ENCODE measurements at regions not wholly inside any gene's neighbourhood (a gene's known extent, or its start where the extent isn't known, plus 50 kb on each side); places are given as distances from the start of the nearest gene placed in this dataset.

DNA sequence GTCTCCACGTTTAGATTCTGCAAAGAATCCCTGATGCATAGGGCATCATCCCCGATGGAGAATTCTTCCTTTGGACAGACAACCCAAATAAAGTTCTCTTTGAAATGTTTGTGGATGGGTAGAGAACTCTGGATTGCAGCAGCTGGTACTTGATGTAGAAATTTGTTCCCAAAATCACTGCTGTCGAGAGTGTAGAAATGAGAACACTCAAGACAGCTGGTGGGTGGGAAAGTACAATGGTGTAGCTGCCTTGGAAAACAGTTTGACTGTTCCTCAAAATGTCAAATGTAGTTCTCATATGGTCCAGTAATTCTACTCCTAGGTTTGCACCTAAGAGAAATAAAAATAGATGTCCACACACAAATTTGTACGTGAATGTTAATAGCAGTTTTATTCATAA is 671.5 kb upstream of the TMEM132C start:
- Histone ChIP-seq H3K36me3 (ENCODE audit: control insufficient read depth in 2 of 2, extremely low read depth in 1 of 2, insufficient read depth in 2 of 2, low read length in 2 of 2) (no peaks in the 10 kb centered on the region), H2AFZ (ENCODE audit: low read depth, low read length) (no peak overlapping the region), H3K9ac (replicated peaks; ENCODE audit: extremely low read depth, insufficient read depth, low read length) (no peak overlapping the region), H3K27me3 (ENCODE audit: control insufficient read depth in 2 of 2, insufficient read depth in 2 of 2, low read length in 2 of 2) (no peaks in the 10 kb centered on the region), H3K4me2 (ENCODE audit: insufficient read depth, low read length) (no peak overlapping the region), H3K79me2 (ENCODE audit: control insufficient read depth, insufficient read depth, low read length) (no peaks in the 10 kb centered on the region), H3K27ac (ENCODE audit: insufficient read depth, low read depth, low read length) (no peak overlapping the region), H4K20me1 (replicated peaks; ENCODE audit: control insufficient read depth, extremely low read depth, insufficient read depth, low read length) (no peaks in the 10 kb centered on the region), H3K4me3 (replicated peaks in 1 of 3; ENCODE audit: insufficient read depth in 1 of 3, low read depth in 1 of 3, low read length in 3 of 3) (no peak overlapping the region), H3K9me3 (replicated peaks; ENCODE audit: control insufficient read depth, insufficient read depth, low read length) (peaks cover 5% of the 10 kb centered on the region), H3K4me1 (ENCODE audit: control insufficient read depth, extremely low read depth, insufficient read depth, low read length) (no peaks in the 10 kb centered on the region), H3K9me1 (replicated peaks; ENCODE audit: control insufficient read depth, extremely low read depth, insufficient read depth, low read length) (no peaks in the 10 kb centered on the region)
- FAIRE-seq: no peak
- ChIA-PET POLR2A (no interaction called here), CTCF (no interaction called here)
- TF ChIP-seq, protein P1, sequence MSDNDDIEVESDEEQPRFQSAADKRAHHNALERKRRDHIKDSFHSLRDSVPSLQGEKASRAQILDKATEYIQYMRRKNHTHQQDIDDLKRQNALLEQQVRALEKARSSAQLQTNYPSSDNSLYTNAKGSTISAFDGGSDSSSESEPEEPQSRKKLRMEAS (IDR thresholded peaks at IDR 0.05; ENCODE audit: insufficient read depth, insufficient read length): no peak
- TF ChIP-seq, protein P2, sequence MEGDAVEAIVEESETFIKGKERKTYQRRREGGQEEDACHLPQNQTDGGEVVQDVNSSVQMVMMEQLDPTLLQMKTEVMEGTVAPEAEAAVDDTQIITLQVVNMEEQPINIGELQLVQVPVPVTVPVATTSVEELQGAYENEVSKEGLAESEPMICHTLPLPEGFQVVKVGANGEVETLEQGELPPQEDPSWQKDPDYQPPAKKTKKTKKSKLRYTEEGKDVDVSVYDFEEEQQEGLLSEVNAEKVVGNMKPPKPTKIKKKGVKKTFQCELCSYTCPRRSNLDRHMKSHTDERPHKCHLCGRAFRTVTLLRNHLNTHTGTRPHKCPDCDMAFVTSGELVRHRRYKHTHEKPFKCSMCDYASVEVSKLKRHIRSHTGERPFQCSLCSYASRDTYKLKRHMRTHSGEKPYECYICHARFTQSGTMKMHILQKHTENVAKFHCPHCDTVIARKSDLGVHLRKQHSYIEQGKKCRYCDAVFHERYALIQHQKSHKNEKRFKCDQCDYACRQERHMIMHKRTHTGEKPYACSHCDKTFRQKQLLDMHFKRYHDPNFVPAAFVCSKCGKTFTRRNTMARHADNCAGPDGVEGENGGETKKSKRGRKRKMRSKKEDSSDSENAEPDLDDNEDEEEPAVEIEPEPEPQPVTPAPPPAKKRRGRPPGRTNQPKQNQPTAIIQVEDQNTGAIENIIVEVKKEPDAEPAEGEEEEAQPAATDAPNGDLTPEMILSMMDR (IDR thresholded peaks at IDR 0.05; ENCODE audit: extremely low read depth in 1 of 2, insufficient read depth in 1 of 2, low read depth in 1 of 2, low read length in 2 of 2): no peak
- no TSS peak for BruUV-seq (replicated peaks)
- no peak for DNase-seq (ENCODE audit: low read depth, low spot score)
- intact Hi-C loops (cut with micrococcal nuclease): no loop called here
- dilution Hi-C loops (cut with MboI; ENCODE audit: extremely low pct_ligation_motif_present, low sequenced_read_pairs): no loop called here

DNA sequence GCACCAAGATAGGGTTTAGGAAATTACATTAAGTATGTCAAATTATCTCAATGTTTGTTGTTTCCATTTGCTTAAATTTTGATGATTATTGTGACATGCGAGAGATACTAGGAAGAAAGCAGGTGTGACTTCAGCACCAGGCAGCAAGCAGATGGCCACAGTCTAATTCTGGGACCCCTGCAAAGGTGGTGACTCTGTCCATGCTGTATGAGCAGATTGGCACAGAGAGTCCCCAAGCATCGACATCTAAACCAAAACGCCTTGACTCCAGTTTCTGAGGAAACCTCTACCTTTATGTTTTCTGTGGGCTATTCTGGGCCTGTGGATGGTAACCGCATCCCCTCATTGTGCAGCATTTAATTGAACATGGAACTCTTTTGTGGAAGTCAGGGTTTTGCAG is 670.1 kb upstream of the TMEM132C start:
- H4K20me1 ChIP-seq (replicated peaks; ENCODE audit: control insufficient read depth, extremely low read depth, insufficient read depth, low read length): no peaks in the 10 kb centered on the region
- dilution Hi-C loops (cut with MboI; ENCODE audit: extremely low pct_ligation_motif_present, low sequenced_read_pairs): no loop called here
- H3K36me3 ChIP-seq (ENCODE audit: control insufficient read depth in 2 of 2, extremely low read depth in 1 of 2, insufficient read depth in 2 of 2, low read length in 2 of 2): no peaks in the 10 kb centered on the region
- intact Hi-C loops (cut with micrococcal nuclease): no loop called here
- no peak for TF ChIP-seq FOS (IDR thresholded peaks at IDR 0.05; ENCODE audit: borderline replicate concordance, insufficient read depth, low read length)
- no peak for TF ChIP-seq GATA2 (IDR thresholded peaks at IDR 0.05; ENCODE audit: insufficient read depth, insufficient read length, low read depth, low read length)
- TF ChIP-seq, protein P2 (IDR thresholded peaks at IDR 0.05; ENCODE audit: extremely low read depth in 1 of 2, insufficient read depth in 1 of 2, low read depth in 1 of 2, low read length in 2 of 2): no peak
- TF ChIP-seq MYC (IDR thresholded peaks at IDR 0.05; ENCODE audit: low read depth, low read length): no peak
- TF ChIP-seq POLR2A (IDR thresholded peaks at IDR 0.05; ENCODE audit: low read depth, low read length): no peak
- no peak for TF ChIP-seq JUN (IDR thresholded peaks at IDR 0.05; ENCODE audit: borderline replicate concordance, insufficient read depth, insufficient read length, low read depth)
- no peak for TF ChIP-seq POLR2AphosphoS5 (IDR thresholded peaks at IDR 0.05; ENCODE audit: insufficient read depth, low read depth, low read length)
- no peak for TF ChIP-seq EZH2 (IDR thresholded peaks at IDR 0.05; ENCODE audit: borderline replicate concordance, low read depth, low read length, severe bottlenecking)
- TF ChIP-seq, protein P1 (IDR thresholded peaks at IDR 0.05; ENCODE audit: insufficient read depth, insufficient read length): no peak
- peaks cover 5% of the 10 kb centered on the region for H3K9me3 ChIP-seq (replicated peaks; ENCODE audit: control insufficient read depth, insufficient read depth, low read length)
- no TSS peak for BruUV-seq (replicated peaks)
- H3K9ac ChIP-seq (replicated peaks; ENCODE audit: extremely low read depth, insufficient read depth, low read length): no peak overlapping the region
- H3K79me2 ChIP-seq (ENCODE audit: control insufficient read depth, insufficient read depth, low read length): no peaks in the 10 kb centered on the region
- FAIRE-seq (no peak), DNase-seq (ENCODE audit: low read depth, low spot score) (no peak)
- no peaks in the 10 kb centered on the region for H3K9me1 ChIP-seq (replicated peaks; ENCODE audit: control insufficient read depth, extremely low read depth, insufficient read depth, low read length)
- no peaks in the 10 kb centered on the region for H3K27me3 ChIP-seq (ENCODE audit: control insufficient read depth in 2 of 2, insufficient read depth in 2 of 2, low read length in 2 of 2)
- no peak overlapping the region for H3K4me3 ChIP-seq (replicated peaks in 1 of 3; ENCODE audit: insufficient read depth in 1 of 3, low read depth in 1 of 3, low read length in 3 of 3)
- no peak overlapping the region for H2AFZ ChIP-seq (ENCODE audit: low read depth, low read length)
- H3K4me2 ChIP-seq (ENCODE audit: insufficient read depth, low read length): no peak overlapping the region
- ChIA-PET POLR2A (no interaction called here), CTCF (no interaction called here)
- no peaks in the 10 kb centered on the region for H3K4me1 ChIP-seq (ENCODE audit: control insufficient read depth, extremely low read depth, insufficient read depth, low read length)
- H3K27ac ChIP-seq (ENCODE audit: insufficient read depth, low read depth, low read length): no peak overlapping the region

Data from endothelial cell of umbilical vein (primary cell).